ENCODE measurements at regions not wholly inside any gene's neighbourhood (a gene's known extent, or its start where the extent isn't known, plus 50 kb on each side); places are given as distances from the start of the nearest gene placed in this dataset.

GRCh38 chr6:94036024-94036423 lies 616.7 kb upstream of the EPHA7 start:
- WGBS, 2 donors: 87 to 90% methylated on average over 3 of the region's 3 CpGs

GRCh38 chr6:94027374-94027773 lies 608.0 kb upstream of the EPHA7 start:
- H3K27ac ChIP-seq (ENCODE audit: low read depth in 1 of 2, low read length in 1 of 2): no peak overlapping the region
- H3K9me3 ChIP-seq (ENCODE audit: control insufficient read depth in 4 of 4, insufficient read depth in 3 of 4, low read length in 3 of 4): peaks cover 0 to 3% (median 0%) of the 10 kb centered on the region in 4 donors
- H3K27me3 ChIP-seq (ENCODE audit: control insufficient read depth in 3 of 3, insufficient read depth in 3 of 3, low read length in 2 of 3): no peaks in the 10 kb centered on the region
- no peak for DNase-seq
- no peak for ATAC-seq (ENCODE audit: insufficient read depth, low FRiP score)
- no peaks in the 10 kb centered on the region for H3K4me1 ChIP-seq (ENCODE audit: control insufficient read depth in 5 of 5, insufficient read depth in 5 of 5, low read length in 5 of 5)
- no peak for TF ChIP-seq CTCF (IDR thresholded peaks at IDR 0.05; ENCODE audit: control extremely low read depth, extremely low read depth)
- H3K4me3 ChIP-seq: no peak overlapping the region
- H3K9ac ChIP-seq (ENCODE audit: insufficient read depth in 1 of 2, low read length in 2 of 2): no peak overlapping the region
- H3K36me3 ChIP-seq (ENCODE audit: control insufficient read depth in 4 of 4, insufficient read depth in 4 of 4, low read length in 4 of 4): no peaks in the 10 kb centered on the region
- WGBS, 2 donors: 88 to 93% methylated on average over 1 of the region's 1 CpG

More at GRCh38 chr6:94036024-94036423, 616.7 kb upstream of the EPHA7 start:
- DNase-seq (no peak), ATAC-seq (ENCODE audit: insufficient read depth, low FRiP score) (no peak)
- no peak for TF ChIP-seq CTCF (IDR thresholded peaks at IDR 0.05; ENCODE audit: control extremely low read depth, extremely low read depth)
- Histone ChIP-seq H3K4me3 (no peak overlapping the region), H3K4me1 (ENCODE audit: control insufficient read depth in 5 of 5, insufficient read depth in 5 of 5, low read length in 5 of 5) (no peaks in the 10 kb centered on the region), H3K27me3 (ENCODE audit: control insufficient read depth in 3 of 3, insufficient read depth in 3 of 3, low read length in 2 of 3) (no peaks in the 10 kb centered on the region), H3K9ac (ENCODE audit: insufficient read depth in 1 of 2, low read length in 2 of 2) (no peak overlapping the region), H3K9me3 (ENCODE audit: control insufficient read depth in 4 of 4, insufficient read depth in 3 of 4, low read length in 3 of 4) (peaks cover 0 to 8% (median 5%) of the 10 kb centered on the region in 4 donors), H3K36me3 (ENCODE audit: control insufficient read depth in 4 of 4, insufficient read depth in 4 of 4, low read length in 4 of 4) (no peaks in the 10 kb centered on the region), H3K27ac (ENCODE audit: low read depth in 1 of 2, low read length in 1 of 2) (no peak overlapping the region)

GRCh38 chr6:94026575-94026974 lies 607.2 kb upstream of the EPHA7 start:
- no peak overlapping the region for H3K27ac ChIP-seq (ENCODE audit: low read depth in 1 of 2, low read length in 1 of 2)
- 79 to 80% methylated on average over 8 of the region's 8 CpGs for WGBS, 2 donors
- DNase-seq (no peak), ATAC-seq (ENCODE audit: insufficient read depth, low FRiP score) (no peak)
- no peaks in the 10 kb centered on the region for H3K27me3 ChIP-seq (ENCODE audit: control insufficient read depth in 3 of 3, insufficient read depth in 3 of 3, low read length in 2 of 3)
- peaks cover 0 to 3% (median 0%) of the 10 kb centered on the region in 4 donors for H3K9me3 ChIP-seq (ENCODE audit: control insufficient read depth in 4 of 4, insufficient read depth in 3 of 4, low read length in 3 of 4)
- no peak overlapping the region for H3K9ac ChIP-seq (ENCODE audit: insufficient read depth in 1 of 2, low read length in 2 of 2)
- no peak for TF ChIP-seq CTCF (IDR thresholded peaks at IDR 0.05; ENCODE audit: control extremely low read depth, extremely low read depth)
- H3K36me3 ChIP-seq (ENCODE audit: control insufficient read depth in 4 of 4, insufficient read depth in 4 of 4, low read length in 4 of 4): no peaks in the 10 kb centered on the region
- no peak overlapping the region for H3K4me3 ChIP-seq
- H3K4me1 ChIP-seq (ENCODE audit: control insufficient read depth in 5 of 5, insufficient read depth in 5 of 5, low read length in 5 of 5): no peaks in the 10 kb centered on the region

GRCh38 chr6:94005835-94006234 lies 586.5 kb upstream of the EPHA7 start:
- no peak for ATAC-seq (ENCODE audit: insufficient read depth, low FRiP score)
- no peak for DNase-seq
- Histone ChIP-seq H3K27ac (ENCODE audit: low read depth in 1 of 2, low read length in 1 of 2) (no peak overlapping the region), H3K4me3 (no peak overlapping the region), H3K4me1 (ENCODE audit: control insufficient read depth in 5 of 5, insufficient read depth in 5 of 5, low read length in 5 of 5) (peaks cover 0 to 4% (median 0%) of the 10 kb centered on the region in 5 donors), H3K9me3 (ENCODE audit: control insufficient read depth in 4 of 4, insufficient read depth in 3 of 4, low read length in 3 of 4) (peaks cover 0 to 2% (median 0%) of the 10 kb centered on the region in 4 donors), H3K27me3 (ENCODE audit: control insufficient read depth in 3 of 3, insufficient read depth in 3 of 3, low read length in 2 of 3) (no peaks in the 10 kb centered on the region), H3K36me3 (ENCODE audit: control insufficient read depth in 4 of 4, insufficient read depth in 4 of 4, low read length in 4 of 4) (no peaks in the 10 kb centered on the region), H3K9ac (ENCODE audit: insufficient read depth in 1 of 2, low read length in 2 of 2) (no peak overlapping the region)
- no peak for TF ChIP-seq CTCF (IDR thresholded peaks at IDR 0.05; ENCODE audit: control extremely low read depth, extremely low read depth)
- 22 to 50% methylated on average over 1 of the region's 1 CpG for WGBS, 2 donors
